ENCODE measurements at regions not wholly inside any gene's neighbourhood (a gene's known extent, or its start where the extent isn't known, plus 50 kb on each side); places are given as distances from the start of the nearest gene placed in this dataset.

- TF ChIP-seq POLR2A (IDR thresholded peaks at IDR 0.05) (no peak), CTCF (IDR thresholded peaks at IDR 0.05) (no peak)
Observed at GRCh38 chr1:195789321-195789720, 818.9 kb downstream of the KCNT2 start.
